ENCODE measurements at regions not wholly inside any gene's neighbourhood (a gene's known extent, or its start where the extent isn't known, plus 50 kb on each side); places are given as distances from the start of the nearest gene placed in this dataset.

DNA sequence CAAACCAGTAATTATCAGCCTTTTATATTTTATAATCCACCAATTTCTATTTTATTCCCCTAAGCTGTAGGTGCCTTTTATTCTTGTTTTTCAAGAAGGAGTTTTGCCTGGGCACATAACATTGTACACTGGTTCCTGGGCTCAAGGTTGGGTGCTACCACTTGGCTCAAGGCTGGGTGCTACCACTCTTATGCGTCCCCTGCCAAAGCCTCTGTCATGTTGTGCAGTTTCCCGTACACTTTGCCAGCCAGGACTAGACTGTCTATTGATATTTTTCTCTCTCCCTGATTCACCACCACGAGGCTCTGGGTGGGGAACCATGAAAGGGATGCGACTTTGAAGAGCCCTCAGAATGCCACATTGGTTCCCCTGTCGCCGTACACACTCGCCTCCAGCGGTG is 52.5 kb upstream of the VASH1 start:
- no peak overlapping the region for H3K9ac ChIP-seq (ENCODE audit: low read length)
- H4K20me1 ChIP-seq (ENCODE audit: insufficient read depth, low read length) = no peaks in the 10 kb centered on the region
- H3K27ac ChIP-seq (ENCODE audit: low read length) = no peak overlapping the region
- H3F3A ChIP-seq (ENCODE audit: insufficient read depth, low read length) = no peaks in the 10 kb centered on the region
- H3K4me2 ChIP-seq (ENCODE audit: low read depth, low read length) = no peak overlapping the region
- no peaks in the 10 kb centered on the region for H3K27me3 ChIP-seq (replicated peaks; ENCODE audit: insufficient read depth, low read length)
- no peak overlapping the region for H3K4me3 ChIP-seq (ENCODE audit: low read length)
- no peaks in the 10 kb centered on the region for H3K36me3 ChIP-seq (replicated peaks; ENCODE audit: insufficient read depth, low read length)
- no peaks in the 10 kb centered on the region for H3K9me2 ChIP-seq (replicated peaks; ENCODE audit: insufficient read depth, low read length)
- H3K9me3 ChIP-seq (replicated peaks; ENCODE audit: insufficient read depth, low read length) = no peaks in the 10 kb centered on the region
- no peaks in the 10 kb centered on the region for H3K79me2 ChIP-seq (ENCODE audit: low read length)
- TF ChIP-seq, protein P1, sequence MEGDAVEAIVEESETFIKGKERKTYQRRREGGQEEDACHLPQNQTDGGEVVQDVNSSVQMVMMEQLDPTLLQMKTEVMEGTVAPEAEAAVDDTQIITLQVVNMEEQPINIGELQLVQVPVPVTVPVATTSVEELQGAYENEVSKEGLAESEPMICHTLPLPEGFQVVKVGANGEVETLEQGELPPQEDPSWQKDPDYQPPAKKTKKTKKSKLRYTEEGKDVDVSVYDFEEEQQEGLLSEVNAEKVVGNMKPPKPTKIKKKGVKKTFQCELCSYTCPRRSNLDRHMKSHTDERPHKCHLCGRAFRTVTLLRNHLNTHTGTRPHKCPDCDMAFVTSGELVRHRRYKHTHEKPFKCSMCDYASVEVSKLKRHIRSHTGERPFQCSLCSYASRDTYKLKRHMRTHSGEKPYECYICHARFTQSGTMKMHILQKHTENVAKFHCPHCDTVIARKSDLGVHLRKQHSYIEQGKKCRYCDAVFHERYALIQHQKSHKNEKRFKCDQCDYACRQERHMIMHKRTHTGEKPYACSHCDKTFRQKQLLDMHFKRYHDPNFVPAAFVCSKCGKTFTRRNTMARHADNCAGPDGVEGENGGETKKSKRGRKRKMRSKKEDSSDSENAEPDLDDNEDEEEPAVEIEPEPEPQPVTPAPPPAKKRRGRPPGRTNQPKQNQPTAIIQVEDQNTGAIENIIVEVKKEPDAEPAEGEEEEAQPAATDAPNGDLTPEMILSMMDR (IDR thresholded peaks at IDR 0.05; ENCODE audit: low read length) = no peak
- no peak for TF ChIP-seq EZH2phosphoT487 (IDR thresholded peaks at IDR 0.05; ENCODE audit: low read length)
- no peak for TF ChIP-seq EZH2 (optimal IDR thresholded peaks at IDR 0.05; ENCODE audit: low read depth, low read length)
- no peaks in the 10 kb centered on the region for H3K4me1 ChIP-seq (ENCODE audit: low read length)
- no peak for DNase-seq
- H2AFZ ChIP-seq (ENCODE audit: low read length) = no peak overlapping the region

DNA sequence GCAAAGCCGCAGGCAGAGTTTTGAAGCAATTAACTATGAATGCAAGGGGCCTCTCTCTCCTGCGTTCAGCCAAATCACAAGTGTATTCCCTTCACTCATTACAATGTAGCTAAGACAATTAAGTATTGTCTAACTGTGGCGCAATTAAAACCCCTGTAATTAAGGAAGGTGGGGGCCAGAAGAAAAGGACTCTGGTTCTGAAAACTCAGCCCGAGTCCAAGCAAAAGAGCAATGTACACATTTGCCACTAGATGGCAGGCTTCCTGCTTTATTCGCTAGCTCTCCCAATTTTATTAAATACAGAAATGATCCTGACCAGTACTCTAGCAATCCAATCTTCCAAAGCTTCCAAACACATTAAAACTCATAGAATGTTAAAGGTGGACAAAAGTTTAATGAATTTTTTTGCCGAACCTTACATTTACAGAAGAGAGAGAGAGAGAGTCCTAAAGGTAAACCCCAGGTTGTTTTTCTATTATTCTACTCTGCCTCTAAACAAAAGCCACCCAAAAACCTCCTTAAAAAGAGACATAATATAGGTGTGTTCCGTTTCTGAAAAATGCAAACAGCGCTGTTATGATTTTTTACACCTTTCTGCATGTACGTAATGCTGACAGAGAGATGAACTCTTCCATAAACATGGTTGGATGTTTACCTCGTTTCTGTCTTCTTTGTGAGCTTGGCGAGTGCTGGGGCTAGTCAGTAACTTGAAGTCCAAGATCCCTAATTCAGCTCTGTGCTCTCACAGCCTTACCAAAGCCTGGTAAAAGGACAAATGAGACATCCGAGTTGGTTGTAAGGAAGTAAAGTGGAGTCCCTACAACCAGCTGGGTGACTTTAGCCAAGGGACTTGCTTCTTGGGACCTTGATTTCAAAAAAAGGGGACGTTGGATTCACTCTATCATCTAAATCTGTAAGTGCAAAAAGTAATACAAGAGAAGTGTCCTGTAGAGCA is 50.9 kb upstream of the VASH1 start:
- TF ChIP-seq, protein P1 (IDR thresholded peaks at IDR 0.05; ENCODE audit: low read length) = peak; percentile 68
- no peak for TF ChIP-seq EZH2 (optimal IDR thresholded peaks at IDR 0.05; ENCODE audit: low read depth, low read length)
- no peak overlapping the region for H2AFZ ChIP-seq (ENCODE audit: low read length)

More for the DNA sequence above, 50.9 kb upstream of the VASH1 start:
- Histone ChIP-seq H3K9ac (ENCODE audit: low read length) (no peak overlapping the region), H3K27ac (ENCODE audit: low read length) (no peak overlapping the region), H3K4me2 (ENCODE audit: low read depth, low read length) (no peak overlapping the region), H3K9me3 (replicated peaks; ENCODE audit: insufficient read depth, low read length) (no peaks in the 10 kb centered on the region), H3K9me2 (replicated peaks; ENCODE audit: insufficient read depth, low read length) (no peaks in the 10 kb centered on the region), H3K27me3 (replicated peaks; ENCODE audit: insufficient read depth, low read length) (no peaks in the 10 kb centered on the region), H3F3A (ENCODE audit: insufficient read depth, low read length) (no peaks in the 10 kb centered on the region), H3K79me2 (ENCODE audit: low read length) (no peaks in the 10 kb centered on the region), H3K4me3 (ENCODE audit: low read length) (no peak overlapping the region), H3K4me1 (ENCODE audit: low read length) (no peaks in the 10 kb centered on the region), H3K36me3 (replicated peaks; ENCODE audit: insufficient read depth, low read length) (no peaks in the 10 kb centered on the region), H4K20me1 (ENCODE audit: insufficient read depth, low read length) (no peaks in the 10 kb centered on the region)
- peak; percentile 31 for DNase-seq

Data from MM.1S (cell line).